ES-I3 (cell line): ENCODE measurements at regions not wholly inside any gene's neighbourhood (a gene's known extent, or its start where the extent isn't known, plus 50 kb on each side); places are given as distances from the start of the nearest gene placed in this dataset.
A peak's percentile ranks its signal among the peaks of the same experiment; 100 is the strongest.

Source experiments
- H3K36me3 ChIP-seq: 2 replicates; pipeline ENCODE4 v1.6.1; 2013; ENCODE audit warnings: mild to moderate bottlenecking, low read length, control low read depth, moderate library complexity; ENCODE audit not compliant: insufficient read depth
- H3K4me1 ChIP-seq: 2 replicates; pipeline ENCODE4 v1.6.1; 2013; ENCODE audit warnings: mild to moderate bottlenecking, control low read depth, low read length; ENCODE audit not compliant: insufficient read depth
- H3K9ac ChIP-seq: 2 replicates; pipeline ENCODE4 v1.6.1; 2013; ENCODE audit warnings: low read depth, mild to moderate bottlenecking, low read length, moderate library complexity
- H3K9me3 ChIP-seq: 2 replicates; pipeline ENCODE4 v1.6.1; 2013; ENCODE audit warnings: mild to moderate bottlenecking, low read length, moderate library complexity; ENCODE audit not compliant: control insufficient read depth, insufficient read depth

GRCh38 chr4:138675685-138676084 lies 339.9 kb upstream of the NOCT start:
- H3K9ac ChIP-seq: no peak overlapping the region
- H3K36me3 ChIP-seq: no peaks in the 10 kb centered on the region
- no peaks in the 10 kb centered on the region for H3K9me3 ChIP-seq
- H3K4me1 ChIP-seq: peaks cover 24% of the 10 kb centered on the region

DNA sequence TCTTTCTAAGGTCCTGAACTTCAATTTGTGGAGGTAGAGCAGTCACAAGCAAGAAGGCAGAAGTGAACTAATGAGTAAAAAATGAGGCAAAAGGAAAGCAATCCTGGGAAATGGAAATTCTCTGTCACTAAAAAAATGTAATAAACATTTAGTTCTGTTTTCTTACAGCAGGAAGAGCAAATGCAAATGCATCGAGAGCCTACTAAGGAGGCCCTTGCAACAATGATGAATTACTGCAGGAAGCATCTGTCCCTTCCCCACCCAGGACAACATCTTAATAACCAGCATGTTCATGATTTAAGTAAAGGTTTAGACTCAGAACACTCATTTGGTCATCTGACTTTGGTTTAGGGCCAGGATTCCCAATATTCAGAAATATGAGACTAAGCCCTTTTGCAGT lies 341.4 kb upstream of the NOCT start:
- Histone ChIP-seq H3K36me3 (no peaks in the 10 kb centered on the region), H3K9ac (no peak overlapping the region), H3K4me1 (peaks cover 20% of the 10 kb centered on the region), H3K9me3 (no peaks in the 10 kb centered on the region)

GRCh38 chr4:138673053-138673452 lies 342.5 kb upstream of the NOCT start:
- Histone ChIP-seq H3K9me3 (no peaks in the 10 kb centered on the region), H3K36me3 (no peaks in the 10 kb centered on the region), H3K9ac (no peak overlapping the region), H3K4me1 (peaks cover 9% of the 10 kb centered on the region)

DNA sequence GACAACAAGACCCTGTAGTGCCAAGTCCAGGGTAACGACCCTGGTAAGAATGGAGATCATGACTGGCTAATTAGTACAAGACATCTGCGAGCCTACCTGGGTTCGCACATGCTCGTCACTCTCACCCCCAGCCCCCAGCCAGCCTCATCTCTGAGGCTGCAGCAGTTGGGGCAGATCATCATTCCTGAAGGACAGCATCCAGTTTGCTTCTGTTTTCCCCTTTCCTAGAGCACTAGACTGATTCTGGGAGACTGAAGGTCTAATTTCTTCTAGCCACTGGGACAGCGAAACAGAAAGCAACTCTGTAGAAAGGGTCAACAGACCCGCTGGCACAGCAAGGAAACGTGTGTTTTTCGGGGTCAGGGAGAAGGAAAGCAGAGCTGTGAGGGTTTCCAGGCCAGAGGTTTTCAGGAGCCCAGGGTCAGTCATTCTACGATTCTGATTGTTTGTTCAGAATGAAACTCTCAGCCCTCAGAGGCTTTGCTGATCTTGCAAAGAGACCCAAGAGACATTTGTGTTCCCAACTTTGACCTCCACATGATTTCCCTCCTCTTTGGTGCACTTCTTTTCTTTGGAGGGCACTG lies 343.1 kb upstream of the NOCT start:
- H3K9ac ChIP-seq: no peak overlapping the region
- H3K36me3 ChIP-seq: no peaks in the 10 kb centered on the region
- no peaks in the 10 kb centered on the region for H3K9me3 ChIP-seq
- H3K4me1 ChIP-seq: peaks cover 9% of the 10 kb centered on the region; the same call in 1 of the 2 replicates

- Histone ChIP-seq H3K9ac (no peak overlapping the region), H3K4me1 (peaks cover 9% of the 10 kb centered on the region; the same call in 1 of the 2 replicates), H3K9me3 (no peaks in the 10 kb centered on the region), H3K36me3 (no peaks in the 10 kb centered on the region)
Observed at GRCh38 chr4:138671606-138672084, 343.9 kb upstream of the NOCT start.

DNA sequence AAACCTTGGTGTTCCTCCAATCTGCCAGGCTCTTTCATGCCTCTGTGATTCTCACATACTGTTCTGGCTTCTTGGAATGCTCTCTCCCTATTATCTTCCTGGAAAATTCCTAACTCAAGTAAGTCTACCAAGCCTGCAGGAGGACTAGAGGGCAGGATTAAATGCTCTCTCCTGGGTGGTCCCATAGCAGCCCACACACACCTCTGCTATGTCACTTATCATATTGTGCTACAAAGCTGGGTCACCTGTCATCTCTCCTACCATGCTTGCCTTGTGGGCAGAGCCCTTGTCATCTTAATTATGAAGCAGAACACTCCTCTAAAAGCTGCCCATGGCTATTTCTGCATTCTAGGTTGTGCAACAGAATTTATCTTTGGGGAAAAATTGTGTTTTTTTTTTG lies 344.5 kb upstream of the NOCT start:
- Histone ChIP-seq H3K4me1 (peaks cover 9% of the 10 kb centered on the region; the same call in 1 of the 2 replicates), H3K9ac (no peak overlapping the region), H3K9me3 (no peaks in the 10 kb centered on the region), H3K36me3 (no peaks in the 10 kb centered on the region)

GRCh38 chr4:138670681-138671080 lies 344.9 kb upstream of the NOCT start:
- Histone ChIP-seq H3K4me1 (peaks cover 9% of the 10 kb centered on the region; the same call in 1 of the 2 replicates), H3K9ac (no peak overlapping the region), H3K9me3 (no peaks in the 10 kb centered on the region), H3K36me3 (no peaks in the 10 kb centered on the region)

DNA sequence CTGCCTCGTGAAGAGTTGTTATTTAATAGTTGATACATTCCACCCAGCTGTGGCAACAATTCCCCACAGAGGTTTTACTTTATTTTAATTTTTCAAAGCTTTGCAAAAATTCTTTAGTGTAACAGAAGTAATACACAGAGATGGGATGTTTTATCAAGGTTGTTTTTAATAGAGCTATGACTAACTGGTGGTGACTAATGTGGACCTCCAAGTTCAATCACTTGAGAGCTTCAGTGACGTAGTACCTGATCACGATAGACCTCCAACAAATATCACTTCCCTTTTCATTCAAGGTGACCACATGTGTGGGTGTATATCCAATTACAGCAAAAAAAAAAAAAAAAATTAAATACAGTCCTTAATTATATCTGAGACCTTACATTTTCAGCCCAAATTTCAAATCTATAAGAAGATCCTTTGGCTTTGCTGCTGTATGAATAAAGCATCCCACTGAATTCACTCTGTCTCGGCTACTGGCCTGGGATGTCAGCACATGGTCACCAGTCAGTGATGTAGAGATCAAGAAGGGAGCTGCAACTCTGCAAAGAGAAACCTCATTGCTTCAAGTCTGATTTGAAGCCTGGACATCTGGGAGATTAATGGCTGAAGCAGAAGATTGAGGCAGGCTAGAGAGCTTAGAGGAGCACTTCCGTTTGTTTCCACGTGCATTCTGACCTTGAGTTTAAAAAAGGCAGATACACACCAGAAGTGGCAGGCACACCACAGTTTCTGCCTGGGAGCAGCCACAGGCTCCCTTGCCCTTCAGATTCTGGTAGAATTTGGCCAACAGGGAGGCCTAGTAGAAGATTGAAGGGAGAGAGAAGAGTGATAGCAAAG lies 345.9 kb upstream of the NOCT start:
- H3K9me3 ChIP-seq: no peaks in the 10 kb centered on the region
- H3K9ac ChIP-seq: no peak overlapping the region
- no peaks in the 10 kb centered on the region for H3K36me3 ChIP-seq
- H3K4me1 ChIP-seq: peaks cover 9% of the 10 kb centered on the region; the same call in 1 of the 2 replicates

DNA sequence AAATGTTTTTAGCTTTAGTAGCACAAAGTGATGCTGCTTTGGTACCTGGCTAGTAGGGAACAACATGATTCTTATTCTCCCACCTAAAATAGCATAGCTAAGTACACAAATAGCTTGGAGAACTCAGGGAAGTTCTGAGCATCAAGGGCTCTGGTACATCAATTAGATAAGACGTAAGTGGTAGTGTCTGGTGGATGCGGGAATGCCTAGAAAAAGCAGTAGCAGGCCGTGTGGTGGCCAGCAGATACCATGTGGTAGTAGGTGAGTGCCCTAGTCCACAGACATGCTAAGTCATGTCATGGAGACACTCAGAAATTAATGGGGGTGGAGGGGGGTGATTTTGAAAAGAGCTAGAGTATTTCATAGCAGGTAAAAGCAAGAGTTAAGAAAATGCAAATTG lies 347.3 kb upstream of the NOCT start:
- Histone ChIP-seq H3K36me3 (no peaks in the 10 kb centered on the region), H3K9me3 (no peaks in the 10 kb centered on the region), H3K4me1 (peaks cover 9% of the 10 kb centered on the region; the same call in 1 of the 2 replicates), H3K9ac (no peak overlapping the region)

- Histone ChIP-seq H3K9ac (no peak overlapping the region), H3K9me3 (no peaks in the 10 kb centered on the region), H3K4me1 (no peaks in the 10 kb centered on the region), H3K36me3 (no peaks in the 10 kb centered on the region)
Observed at GRCh38 chr4:138666366-138666765, 349.2 kb upstream of the NOCT start.

GRCh38 chr4:138665851-138666250 lies 349.7 kb upstream of the NOCT start:
- Histone ChIP-seq H3K4me1 (peaks cover 5% of the 10 kb centered on the region; the same call in 1 of the 2 replicates), H3K9me3 (no peaks in the 10 kb centered on the region), H3K36me3 (no peaks in the 10 kb centered on the region), H3K9ac (no peak overlapping the region)

DNA sequence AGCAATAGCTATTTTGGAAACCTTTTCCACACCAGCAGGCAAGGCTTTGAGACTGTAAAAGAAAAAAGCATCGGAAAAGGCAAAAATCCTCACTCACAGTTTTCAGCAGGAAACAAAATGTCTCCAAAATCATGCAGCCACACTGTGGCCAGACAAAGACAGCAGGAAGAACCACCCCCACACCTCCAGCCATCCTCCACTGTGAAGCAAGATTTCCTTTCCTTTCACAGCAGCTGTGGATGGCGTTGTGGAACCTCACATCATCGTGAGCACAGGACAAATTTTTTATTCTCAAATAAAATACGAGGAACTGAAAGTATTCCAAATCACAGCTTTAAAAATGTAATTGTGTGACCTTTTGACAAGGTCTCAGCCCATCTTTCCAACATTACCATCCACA lies 351.7 kb upstream of the NOCT start:
- Histone ChIP-seq H3K4me1 (peaks cover 22% of the 10 kb centered on the region), H3K9ac (no peak overlapping the region), H3K36me3 (no peaks in the 10 kb centered on the region), H3K9me3 (no peaks in the 10 kb centered on the region)

GRCh38 chr4:138659812-138660316 lies 355.7 kb upstream of the NOCT start:
- Histone ChIP-seq H3K9ac (peak overlapping the region; percentile 22; the same call in 1 of the 2 replicates), H3K36me3 (no peaks in the 10 kb centered on the region), H3K9me3 (no peaks in the 10 kb centered on the region), H3K4me1 (peaks cover 32% of the 10 kb centered on the region)

- Histone ChIP-seq H3K9ac (peak overlapping the region; percentile 22; the same call in 1 of the 2 replicates), H3K36me3 (no peaks in the 10 kb centered on the region), H3K9me3 (no peaks in the 10 kb centered on the region), H3K4me1 (peaks cover 32% of the 10 kb centered on the region)
Observed at GRCh38 chr4:138659037-138659811, 356.4 kb upstream of the NOCT start.
